C1 segment of cervical spinal cord (tissue), 14 donors: ENCODE measurements at regions not wholly inside any gene's neighbourhood (a gene's known extent, or its start where the extent isn't known, plus 50 kb on each side); places are given as distances from the start of the nearest gene placed in this dataset.
"Not testable (repeated sequence)": the region's sequence is repeated elsewhere in the genome, so short reads cannot be mapped to it uniquely, and the experiment has no call there.

ENCODE experiments used
- DNase-seq, 14 donors: peaks; one replicate each; lab custom pipeline; 2025; lab: John Stamatoyannopoulos, UW

DNA sequence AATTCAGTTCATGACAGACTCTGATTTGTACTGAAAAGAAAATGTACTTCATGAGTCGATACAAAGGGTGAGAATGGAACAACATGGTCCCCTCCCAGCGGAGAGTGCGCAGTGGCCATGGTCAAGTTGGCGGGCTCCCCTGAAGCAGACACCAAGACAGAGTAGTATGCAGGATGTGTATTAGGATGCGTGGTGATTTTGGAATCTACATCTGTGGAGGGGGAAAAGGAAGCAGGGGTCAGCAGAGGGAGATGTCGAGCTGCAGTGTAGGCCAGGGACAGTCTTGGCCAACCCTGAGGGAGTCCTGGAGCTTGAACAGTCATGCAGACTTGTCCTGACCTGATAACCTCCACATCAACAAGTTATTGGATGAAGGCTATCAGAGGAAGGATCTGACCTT, 481.0 kb downstream of the OMA1 start:
- DNase-seq = no peak

DNA sequence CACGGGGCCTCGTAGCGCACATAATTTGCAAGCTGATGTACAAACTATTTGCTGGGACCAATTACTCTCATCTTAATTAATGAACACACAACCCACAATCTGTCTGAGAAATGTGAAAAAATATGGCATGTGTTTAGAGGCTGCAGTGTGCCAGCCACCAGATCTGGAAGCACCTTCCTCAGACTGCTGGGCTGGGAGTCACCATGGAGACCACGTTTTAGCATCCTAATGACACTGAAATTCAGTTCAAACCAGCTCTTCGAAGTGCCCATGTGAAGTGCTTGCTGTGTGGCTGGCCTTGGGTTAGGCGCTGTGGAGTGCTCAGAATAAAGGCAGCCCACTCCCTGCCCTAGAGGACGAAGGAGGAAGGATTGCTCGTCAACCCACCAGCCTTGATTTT, 482.4 kb downstream of the OMA1 start:
- DNase-seq = no peak

DNA sequence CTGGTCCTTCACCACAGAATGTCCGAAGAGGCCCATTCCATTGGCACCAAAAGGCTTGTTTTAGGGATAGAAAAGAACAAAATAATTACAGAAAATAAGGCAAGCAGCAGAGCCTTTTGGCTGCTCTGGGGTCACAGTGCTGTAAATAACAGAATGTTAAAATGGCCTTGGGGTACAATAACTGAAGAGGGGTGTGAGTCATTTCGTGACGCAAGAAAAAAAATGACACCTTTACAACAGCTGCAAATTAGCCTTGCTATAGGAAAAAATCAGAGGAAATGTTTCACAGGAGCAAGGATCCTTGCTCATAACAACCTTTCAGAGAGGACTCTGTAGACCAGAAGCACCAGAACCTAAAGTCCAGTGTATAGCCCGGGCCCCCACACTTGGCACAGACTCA, 483.4 kb downstream of the OMA1 start:
- no peak for DNase-seq

DNA sequence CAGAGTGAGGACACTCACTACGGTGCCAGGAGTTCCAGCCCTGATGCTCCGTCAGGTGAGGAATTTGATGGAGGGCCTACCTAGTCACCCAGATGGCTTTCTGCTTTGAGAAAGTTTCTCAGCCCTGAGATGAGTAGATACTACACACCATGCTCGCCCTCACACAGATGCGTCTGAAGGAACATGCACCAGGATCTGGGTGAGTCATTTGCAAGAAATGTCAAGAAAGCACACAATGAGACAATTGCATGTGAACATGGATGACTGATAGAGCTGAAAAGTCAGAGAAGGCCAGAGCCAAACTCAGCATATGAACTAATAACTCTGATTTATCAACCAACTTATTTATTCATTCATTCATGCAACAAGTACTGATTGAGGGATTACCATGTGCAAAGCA, 483.9 kb downstream of the OMA1 start:
- DNase-seq = no peak

DNA sequence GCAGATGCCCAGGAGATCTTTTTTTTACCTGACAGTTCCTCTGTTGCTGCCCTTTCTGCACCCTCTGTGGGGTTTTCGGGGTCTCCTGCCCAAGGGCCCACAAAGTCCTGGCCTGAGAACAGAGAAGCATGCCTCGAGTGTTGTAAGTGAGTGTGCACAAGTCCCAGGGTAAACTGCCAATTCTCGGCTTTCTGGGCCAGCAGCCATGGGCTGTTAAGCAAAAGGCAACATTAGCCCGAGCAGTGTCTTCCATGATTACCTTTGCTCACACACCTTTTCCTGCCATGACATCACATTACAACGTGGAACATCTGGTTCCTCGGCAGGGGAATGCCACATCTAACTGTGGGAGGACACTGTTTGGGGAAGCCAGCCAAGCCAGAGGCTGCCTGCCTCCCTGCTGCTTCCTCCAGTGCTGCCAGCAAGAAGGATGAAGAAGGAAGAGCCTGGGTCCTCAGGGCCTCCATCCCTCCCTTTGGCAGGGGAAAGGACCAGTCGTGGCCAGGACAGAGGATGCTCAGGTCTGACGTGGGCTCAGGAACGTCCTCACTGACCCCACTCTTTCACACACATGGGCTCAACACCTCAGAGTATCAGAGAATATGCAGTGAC, 485.9 kb downstream of the OMA1 start:
- DNase-seq = peak in 3 of 14 donors; percentile 1 to 13 (median 4)

DNA sequence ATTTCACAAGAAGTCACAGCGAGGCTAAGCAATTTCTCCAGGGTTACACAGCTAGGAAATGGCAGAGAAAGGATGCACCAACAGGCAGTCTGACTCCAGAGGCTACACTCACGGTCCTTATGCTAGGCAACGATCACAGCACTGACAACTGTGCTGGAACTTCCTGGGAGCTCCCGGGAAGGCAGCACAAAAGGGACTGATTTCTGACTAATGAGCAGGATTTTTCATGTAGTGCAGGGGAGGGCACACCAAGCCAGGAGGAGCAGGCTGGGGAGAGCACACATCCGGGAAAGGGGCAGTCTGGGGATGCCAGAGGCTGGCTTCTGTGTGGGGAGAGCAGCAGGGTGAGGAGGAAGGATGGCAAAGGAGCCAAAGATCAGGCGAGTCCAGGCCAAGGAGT, 486.7 kb downstream of the OMA1 start:
- peak in 1 of 14 donors; percentile 44 for DNase-seq

DNA sequence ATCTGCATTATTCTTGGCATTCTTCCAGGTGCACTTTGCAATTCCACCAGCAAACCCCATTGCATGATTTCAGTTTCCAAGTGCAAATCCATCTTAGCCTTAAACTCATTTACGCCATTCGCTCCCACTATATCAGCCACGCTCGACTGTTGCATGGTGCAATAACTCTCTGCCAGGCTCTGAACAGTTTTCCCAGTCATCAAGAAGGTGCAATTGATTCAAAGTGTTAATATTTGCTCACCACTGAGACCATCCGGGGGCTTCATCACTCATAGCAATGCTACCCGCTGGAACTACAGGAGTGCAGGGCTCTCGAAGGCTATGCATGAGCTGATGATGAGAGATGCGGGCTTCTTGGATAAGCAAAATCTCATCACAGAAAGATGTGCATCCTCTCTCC, 488.2 kb downstream of the OMA1 start:
- DNase-seq = no peak

DNA sequence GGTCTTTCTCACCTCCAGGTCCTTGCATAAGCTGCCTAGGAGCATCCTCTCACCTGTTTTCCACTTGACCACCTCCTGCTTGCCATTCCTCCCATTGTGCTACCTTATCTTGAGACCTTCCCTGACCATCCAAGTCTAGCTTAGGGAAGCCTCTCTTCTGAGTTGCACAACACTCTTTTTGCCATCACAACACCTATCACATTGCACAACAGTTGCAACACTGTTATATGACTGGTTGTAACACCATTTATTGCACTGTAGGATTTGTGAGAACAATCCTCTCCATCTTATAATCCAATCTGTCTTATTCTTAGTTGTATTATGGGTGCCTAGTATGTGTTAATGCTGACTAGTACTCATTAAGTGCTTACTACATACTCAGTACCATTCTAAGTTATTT, 488.7 kb downstream of the OMA1 start:
- no peak for DNase-seq

DNA sequence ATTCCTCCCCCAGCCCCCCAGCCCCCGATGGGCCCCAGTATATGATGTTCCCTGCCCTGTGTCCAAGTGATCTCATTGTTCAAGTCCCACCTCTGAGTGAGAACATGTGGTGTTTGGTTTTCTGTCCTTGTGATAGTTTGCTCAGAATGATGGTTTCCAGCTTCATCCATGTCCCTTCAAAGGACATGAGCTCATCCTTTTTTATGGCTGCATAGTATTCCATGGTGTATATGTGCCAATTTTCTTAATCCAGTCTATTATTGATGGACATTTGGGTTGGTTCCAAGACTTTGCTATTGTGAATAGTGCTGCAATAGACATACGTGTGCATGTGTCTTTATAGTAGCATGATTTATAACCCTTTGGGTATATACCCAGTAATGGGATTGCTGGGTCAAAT, 495.3 kb downstream of the OMA1 start:
- DNase-seq = not testable (repeated sequence)

DNA sequence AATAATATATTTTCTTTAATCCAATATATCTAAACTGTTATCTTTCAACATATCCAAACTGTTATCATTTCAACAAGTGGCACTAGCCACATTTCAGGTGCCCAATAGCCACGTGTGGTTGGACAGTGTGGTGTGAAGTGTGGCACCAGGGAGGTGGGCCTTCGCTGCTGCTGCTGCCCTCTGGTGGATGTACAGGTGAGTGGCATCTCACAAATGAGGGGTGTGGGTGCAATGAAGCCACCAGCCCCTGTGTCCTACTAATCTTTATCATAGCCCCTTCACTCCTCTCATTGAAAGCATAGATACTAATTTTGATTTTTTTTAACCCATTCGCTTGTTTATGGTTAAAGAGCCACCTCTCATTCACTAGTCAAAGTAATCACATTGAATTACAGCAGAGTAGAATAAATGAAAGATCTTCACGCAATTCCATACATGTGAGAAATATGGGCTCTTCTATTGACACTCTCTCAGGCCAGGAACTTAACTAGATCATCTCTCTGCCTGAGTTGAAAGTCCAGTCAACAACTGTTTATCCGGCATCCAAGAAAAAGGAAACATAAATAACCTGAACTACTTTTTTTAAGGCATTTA, 499.2 kb downstream of the OMA1 start:
- no peak for DNase-seq

DNA sequence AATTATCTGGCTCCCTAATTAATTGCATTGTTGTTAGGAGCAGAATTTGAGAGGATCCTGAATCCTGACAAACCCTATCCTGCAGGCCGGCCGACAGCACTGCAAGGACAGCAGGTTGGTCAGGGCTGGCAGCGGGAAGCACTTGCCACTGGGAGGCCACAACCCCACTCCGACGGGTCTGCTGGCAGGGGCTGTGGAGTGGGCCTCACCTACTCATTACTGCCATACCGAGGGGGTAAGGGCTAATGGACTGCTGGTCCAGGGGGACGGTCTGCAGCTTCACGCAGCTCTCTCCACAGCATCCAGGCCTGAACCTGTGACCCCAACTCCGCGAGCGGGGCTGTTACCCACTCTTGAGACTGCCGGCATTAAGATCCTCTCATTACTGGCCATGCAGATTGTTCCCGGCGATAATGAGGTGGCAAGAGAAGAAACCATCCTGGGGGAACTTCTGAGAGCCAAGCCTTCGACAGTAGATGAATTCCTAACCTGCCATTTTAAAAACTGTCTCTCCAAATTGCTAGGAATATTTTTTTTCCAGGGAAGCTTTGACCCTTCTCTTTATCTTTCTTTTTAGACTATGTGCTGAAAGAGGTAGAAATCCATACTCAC, 501.3 kb downstream of the OMA1 start:
- DNase-seq = no peak

DNA sequence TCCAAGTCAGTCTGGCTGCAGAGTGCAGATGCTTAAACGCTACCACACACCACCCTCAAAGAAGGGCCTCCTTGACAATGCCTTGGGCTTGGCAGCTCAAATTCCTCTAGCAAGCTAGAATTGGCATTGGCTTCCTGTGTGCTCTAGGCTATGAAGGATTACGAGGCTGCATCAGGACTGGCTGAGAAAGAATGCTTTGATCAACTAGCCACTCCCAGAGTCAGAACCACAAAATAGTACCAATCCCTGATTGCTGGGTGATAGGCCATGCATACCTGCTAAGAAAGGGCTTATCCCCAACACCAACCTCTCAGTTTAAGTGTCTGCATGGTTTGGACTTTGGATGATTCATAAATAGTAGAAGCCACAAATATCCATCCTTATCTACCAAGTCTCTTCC, 504.9 kb downstream of the OMA1 start:
- no peak for DNase-seq

DNA sequence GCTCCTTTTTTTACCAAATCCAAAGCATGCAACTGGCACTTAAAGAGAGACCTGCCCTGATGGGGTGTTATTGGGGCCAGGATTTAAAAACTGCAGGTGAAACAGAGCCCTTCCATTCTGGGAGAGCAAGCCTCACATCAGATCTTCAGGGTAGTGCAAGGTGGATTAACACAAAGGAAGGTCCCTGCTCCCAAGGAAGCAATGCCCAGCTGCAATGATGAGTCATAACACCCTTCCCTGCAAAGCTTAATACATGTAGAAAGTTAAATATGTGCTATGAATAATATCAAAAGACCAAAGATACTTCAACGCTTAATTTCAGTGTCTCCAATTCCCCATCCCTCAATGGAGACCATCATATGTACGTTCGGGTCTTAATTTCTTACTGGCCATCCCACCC, 508.0 kb downstream of the OMA1 start:
- DNase-seq = no peak

DNA sequence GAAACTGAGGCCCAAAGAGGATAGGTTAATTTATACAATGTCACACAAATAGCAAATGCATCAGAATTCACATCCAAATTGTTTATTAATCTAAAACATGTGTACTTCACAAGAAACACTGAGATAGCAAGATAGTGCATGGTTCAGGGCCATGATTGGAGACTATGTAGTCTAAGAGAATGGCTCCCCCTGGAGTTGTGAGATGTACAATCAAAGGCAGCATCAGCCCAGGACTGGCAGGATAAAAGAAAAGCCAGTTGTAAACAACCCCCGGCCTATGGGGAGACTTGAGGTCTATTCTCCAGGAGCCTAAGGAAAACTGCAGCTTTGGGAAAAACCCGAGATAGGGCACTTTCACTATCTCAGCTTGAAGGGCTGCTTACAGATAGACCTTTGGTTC, 511.0 kb downstream of the OMA1 start:
- no peak for DNase-seq

DNA sequence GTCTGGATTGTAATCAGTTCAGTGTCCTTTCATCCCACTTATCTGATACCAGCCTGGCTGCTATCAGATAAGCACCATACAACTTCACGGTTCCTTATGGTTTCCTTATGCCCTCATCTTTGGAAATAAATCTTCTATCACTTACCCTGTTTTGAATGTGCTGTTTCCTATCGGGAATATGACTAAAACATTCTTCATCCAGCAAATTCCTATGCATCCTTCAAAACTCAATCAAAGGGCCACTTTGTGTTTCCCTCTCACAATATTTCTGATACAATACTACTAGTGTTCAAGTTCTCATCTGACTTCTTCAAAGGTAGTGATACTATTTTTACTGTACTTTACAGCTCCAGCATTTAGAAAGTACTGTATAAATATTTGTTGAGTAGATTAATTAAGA, 513.2 kb downstream of the OMA1 start:
- DNase-seq = no peak

DNA sequence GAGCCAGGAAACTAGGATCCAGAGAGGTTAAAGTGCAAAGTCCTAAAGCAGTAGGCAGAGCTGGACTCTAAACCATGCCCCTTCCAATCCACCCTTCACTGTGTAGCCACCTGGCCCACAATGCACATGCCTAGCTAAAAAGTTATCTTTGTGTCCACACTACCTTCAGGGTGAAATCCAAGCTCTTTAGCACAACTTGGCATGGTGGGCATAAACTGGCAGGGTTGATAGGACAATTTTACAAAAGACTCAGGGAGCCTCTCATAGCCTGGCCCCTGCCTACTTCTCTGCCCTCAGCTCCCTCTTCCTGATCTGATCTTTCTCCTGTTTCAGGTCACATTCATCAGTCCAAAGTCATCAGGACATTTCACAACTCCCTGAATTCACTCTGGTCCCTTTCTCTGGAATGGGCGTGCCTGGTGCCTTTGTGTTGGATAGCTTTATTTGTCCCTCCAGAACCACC, 513.9 kb downstream of the OMA1 start:
- DNase-seq = no peak

DNA sequence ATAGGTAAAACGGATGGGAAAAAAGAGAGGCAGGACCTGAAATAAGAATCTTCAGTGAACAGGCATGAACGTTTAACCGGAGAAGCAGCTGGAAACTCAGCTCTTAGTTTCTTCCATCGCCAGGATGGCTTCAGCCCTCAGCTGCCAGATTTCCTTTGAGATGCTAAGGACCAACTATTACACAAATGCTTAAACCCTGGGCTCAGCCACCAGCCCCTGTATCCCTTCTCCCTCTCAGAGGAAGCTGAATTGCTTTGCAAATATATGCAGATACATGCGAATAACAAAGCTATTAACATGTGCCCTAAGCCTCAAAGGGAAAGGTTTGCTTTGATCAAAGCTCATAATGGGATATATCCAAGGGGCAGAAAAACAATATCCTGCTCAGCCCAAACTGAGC, 515.1 kb downstream of the OMA1 start:
- DNase-seq = no peak

DNA sequence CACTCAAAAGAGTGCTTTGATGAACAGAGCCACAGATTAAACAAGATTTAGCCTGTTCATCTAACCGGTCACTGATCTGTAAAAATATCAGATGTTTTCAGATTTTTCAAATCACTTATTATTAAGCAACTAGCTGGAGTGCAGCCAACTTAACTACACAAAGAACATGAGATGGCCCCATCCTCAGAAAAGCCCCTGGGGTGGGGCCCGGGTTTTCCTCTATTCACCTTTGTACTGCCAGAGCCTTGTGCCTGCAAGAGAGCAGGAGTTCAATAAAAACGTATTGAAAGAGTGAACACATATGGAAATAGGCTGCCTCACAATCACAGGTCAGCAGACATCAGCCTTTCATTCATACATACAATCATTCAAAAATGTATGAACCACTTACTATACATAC, 516.1 kb downstream of the OMA1 start:
- DNase-seq = no peak

DNA sequence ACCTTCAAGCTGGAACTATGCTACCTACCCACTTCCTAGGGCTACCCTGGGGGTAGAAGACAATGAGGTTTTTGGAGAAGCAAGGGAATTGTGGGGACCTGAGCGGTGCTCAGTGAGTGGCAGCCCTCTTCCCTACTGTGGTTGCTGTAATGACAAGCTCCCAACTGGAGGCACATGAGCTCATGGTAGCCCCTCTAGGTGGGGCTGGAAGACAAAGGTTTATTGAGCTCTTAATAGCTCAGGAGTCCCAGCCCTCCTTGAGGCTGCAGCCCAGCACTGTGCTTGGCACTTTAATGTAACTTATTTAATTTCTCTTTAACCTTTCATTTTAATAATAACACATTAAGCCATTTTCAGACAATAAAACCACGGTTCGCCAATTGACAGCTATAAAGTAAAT, 528.9 kb downstream of the OMA1 start:
- no peak for DNase-seq

DNA sequence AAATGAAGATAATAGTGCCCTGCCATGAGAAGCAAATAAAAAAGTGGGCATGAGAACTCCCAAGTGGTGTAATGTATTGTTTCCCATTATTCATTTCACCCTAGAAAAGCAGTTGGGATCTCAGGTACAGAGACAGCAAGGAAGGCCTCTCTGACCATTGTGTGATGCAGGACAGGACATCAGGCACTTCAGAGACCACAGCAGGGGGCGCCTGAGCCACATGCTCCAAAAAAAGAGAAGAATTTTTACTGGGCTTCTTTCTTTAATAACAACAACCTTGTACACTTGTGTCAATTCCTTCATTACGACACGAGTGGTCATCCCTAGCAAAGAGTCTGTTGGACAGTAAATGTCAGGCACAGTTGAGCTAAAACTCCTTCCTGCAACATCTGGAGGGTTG, 533.3 kb downstream of the OMA1 start:
- DNase-seq = no peak

DNA sequence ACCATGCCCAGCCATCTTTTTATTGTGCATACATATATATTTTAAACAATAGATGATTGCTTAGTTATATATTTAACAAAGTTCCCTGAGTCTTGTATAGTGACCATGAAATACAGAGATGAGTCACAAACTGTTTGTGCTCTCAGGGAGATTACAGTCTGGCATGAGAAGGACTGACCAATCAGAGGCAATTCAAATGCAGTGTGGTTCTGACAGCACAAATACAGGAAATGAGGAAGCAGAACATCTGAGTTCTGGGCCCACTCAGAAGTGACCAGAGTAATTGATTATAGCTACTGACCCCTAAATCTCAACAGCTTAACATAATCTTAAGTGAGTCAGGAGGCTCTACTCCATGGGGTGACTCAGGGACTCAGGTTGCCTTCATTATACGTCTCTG, 534.5 kb downstream of the OMA1 start:
- no peak for DNase-seq

DNA sequence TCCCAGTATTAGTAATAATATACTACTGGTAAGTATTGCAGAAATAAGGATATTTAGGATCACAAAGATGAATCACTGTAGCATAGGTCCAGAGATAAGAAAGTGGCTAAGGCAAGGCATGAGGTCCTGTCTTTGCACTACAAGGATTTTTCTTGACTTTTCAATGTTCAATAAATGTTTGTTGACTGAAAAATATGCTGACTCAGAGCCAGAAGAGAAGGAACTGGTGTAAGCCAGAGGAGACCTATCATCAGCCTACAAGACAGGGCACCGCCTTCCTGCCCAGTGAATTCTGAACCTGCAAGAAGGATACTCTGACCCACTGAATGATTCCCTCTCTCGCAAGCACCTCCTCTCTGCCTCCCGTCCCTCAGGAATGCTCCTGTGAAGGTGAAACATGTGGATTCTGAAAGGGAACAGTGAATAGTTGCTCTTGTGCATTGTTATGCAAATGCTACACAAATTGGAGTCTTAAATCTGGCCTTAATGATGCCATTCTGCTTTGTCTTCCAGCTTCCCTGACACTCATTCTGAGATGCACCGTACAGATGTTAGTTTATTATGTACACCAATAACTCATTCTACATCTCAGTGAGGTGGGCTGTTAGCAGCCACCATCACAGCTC, 540.0 kb downstream of the OMA1 start:
- DNase-seq = no peak

DNA sequence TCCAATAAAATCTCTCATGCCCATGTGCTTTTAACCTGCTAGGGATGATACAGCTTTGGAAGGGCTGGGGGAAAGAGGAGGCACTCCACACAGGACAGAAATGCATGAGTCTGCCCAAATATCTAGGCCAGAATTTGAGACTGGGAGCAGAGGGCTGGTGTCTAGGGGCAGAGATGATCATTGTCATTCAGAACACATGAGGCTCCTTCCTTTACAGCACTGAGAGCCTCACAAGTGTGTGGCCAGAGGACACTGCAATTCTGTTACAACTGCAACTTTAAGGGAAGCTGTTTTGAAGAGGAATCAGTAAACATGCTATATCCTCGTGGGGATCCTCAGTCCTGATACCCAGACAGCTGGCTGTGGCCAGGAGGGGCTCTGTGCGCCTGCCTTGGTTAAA, 541.3 kb downstream of the OMA1 start:
- no peak for DNase-seq
